22Rv1 (cell line): ENCODE measurements at regions not wholly inside any gene's neighbourhood (a gene's known extent, or its start where the extent isn't known, plus 50 kb on each side); places are given as distances from the start of the nearest gene placed in this dataset.

Experiments used
- ZFX ChIP-seq: fragments of 450-650 bp; IDR thresholded peaks from 2 replicates; pipeline ENCODE4 v1.6.1; 2017; ENCODE audit warnings: antibody characterized with exemption, borderline replicate concordance
- TF ChIP-seq, protein P1 (sequence below): fragments of 450-650 bp; IDR thresholded peaks from 2 replicates; pipeline ENCODE4 v1.5.1; 2017; ENCODE audit warnings: mild to moderate bottlenecking

DNA sequence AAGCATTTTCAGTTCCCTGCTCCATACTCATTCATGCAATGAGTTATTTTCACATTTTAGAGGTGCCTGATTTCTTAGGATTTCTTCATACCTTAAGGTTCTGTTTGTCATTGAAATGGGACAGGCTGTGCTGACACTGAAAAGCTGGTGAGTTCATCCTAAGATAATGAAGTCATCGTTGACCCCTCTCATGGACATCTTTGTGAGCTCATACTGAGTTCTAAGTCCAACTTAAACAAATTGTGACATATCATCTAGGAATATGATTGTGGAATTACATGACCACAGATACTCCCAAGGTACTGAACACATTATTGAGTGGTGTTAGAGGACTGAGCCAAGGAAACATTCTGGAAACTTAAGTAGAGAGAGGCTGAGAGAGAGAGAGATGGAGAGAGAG, 224.8 kb upstream of the JAG1 start:
- TF ChIP-seq, protein P1, sequence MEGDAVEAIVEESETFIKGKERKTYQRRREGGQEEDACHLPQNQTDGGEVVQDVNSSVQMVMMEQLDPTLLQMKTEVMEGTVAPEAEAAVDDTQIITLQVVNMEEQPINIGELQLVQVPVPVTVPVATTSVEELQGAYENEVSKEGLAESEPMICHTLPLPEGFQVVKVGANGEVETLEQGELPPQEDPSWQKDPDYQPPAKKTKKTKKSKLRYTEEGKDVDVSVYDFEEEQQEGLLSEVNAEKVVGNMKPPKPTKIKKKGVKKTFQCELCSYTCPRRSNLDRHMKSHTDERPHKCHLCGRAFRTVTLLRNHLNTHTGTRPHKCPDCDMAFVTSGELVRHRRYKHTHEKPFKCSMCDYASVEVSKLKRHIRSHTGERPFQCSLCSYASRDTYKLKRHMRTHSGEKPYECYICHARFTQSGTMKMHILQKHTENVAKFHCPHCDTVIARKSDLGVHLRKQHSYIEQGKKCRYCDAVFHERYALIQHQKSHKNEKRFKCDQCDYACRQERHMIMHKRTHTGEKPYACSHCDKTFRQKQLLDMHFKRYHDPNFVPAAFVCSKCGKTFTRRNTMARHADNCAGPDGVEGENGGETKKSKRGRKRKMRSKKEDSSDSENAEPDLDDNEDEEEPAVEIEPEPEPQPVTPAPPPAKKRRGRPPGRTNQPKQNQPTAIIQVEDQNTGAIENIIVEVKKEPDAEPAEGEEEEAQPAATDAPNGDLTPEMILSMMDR, result no peak
- no peak for TF ChIP-seq ZFX
